Epithelial cell of proximal tubule (primary cell): ENCODE measurements at regions not wholly inside any gene's neighbourhood (a gene's known extent, or its start where the extent isn't known, plus 50 kb on each side); places are given as distances from the start of the nearest gene placed in this dataset.

ENCODE experiments used
- DNase-seq: peaks from one replicate; pipeline ENCODE4 v3.0.0-alpha.2; 2011; ENCODE audit warnings: low read depth
- H3K4me3 ChIP-seq: 2 replicates; pipeline ENCODE4 v1.5.1; 2011; ENCODE audit warnings: low read depth, mild to moderate bottlenecking, low read length
- CTCF ChIP-seq: conservative IDR thresholded peaks from 2 replicates; pipeline ENCODE4 v1.5.1; 2012; ENCODE audit warnings: low read depth, mild to moderate bottlenecking, low read length

GRCh38 chr22:47449508-47450270, 687.2 kb downstream of the TBC1D22A start:
- no peak for DNase-seq
- TF ChIP-seq CTCF = no peak
- H3K4me3 ChIP-seq = no peak overlapping the region

GRCh38 chr22:47448231-47449223, 686.1 kb downstream of the TBC1D22A start:
- TF ChIP-seq CTCF = no peak
- DNase-seq = no peak
- no peak overlapping the region for H3K4me3 ChIP-seq

GRCh38 chr22:47446821-47447810, 684.7 kb downstream of the TBC1D22A start:
- H3K4me3 ChIP-seq = no peak overlapping the region
- no peak for TF ChIP-seq CTCF
- no peak for DNase-seq

- H3K4me3 ChIP-seq = no peak overlapping the region
- DNase-seq = no peak
- no peak for TF ChIP-seq CTCF
Measured at GRCh38 chr22:47446331-47446730, 683.9 kb downstream of the TBC1D22A start.

- TF ChIP-seq CTCF = no peak
- H3K4me3 ChIP-seq = no peak overlapping the region
- no peak for DNase-seq
Measured at GRCh38 chr22:47445716-47446290, 683.4 kb downstream of the TBC1D22A start.

GRCh38 chr22:47445212-47445611, 682.8 kb downstream of the TBC1D22A start:
- no peak for DNase-seq
- no peak overlapping the region for H3K4me3 ChIP-seq
- TF ChIP-seq CTCF = no peak
